Uterus (tissue), 2 donors: ENCODE measurements at regions not wholly inside any gene's neighbourhood (a gene's known extent, or its start where the extent isn't known, plus 50 kb on each side); places are given as distances from the start of the nearest gene placed in this dataset.

Experiments
- CTCF ChIP-seq, 4 experiments: fragments of 200-600 bp in 2 of 4; fragments of 450-650 bp in 2 of 4; sonication (generic) in 2 of 4; IDR thresholded peaks; one replicate each; pipeline ENCODE4 v1.5.1; 2016 to 2019; ENCODE audit warnings: antibody characterized with exemption in 4 of 4, mild to moderate bottlenecking in 2 of 4, moderate library complexity in 1 of 4
- POLR2A ChIP-seq, 2 donors: fragments of 450-650 bp; IDR thresholded peaks; one replicate each; pipeline ENCODE4 v1.6.1; 2016; ENCODE audit warnings: antibody characterized with exemption in 2 of 2, mild to moderate bottlenecking in 1 of 2, moderate library complexity in 1 of 2

- TF ChIP-seq CTCF (IDR thresholded peaks at IDR 0.05) (no peak), POLR2A (IDR thresholded peaks at IDR 0.05) (no peak)
These were observed 1158.7 kb upstream of the EYS start for GRCh38 chr6:66865771-66866170.
